Fibroblast of peridontal ligament (primary cell): ENCODE measurements at regions not wholly inside any gene's neighbourhood (a gene's known extent, or its start where the extent isn't known, plus 50 kb on each side); places are given as distances from the start of the nearest gene placed in this dataset.
"Not testable (repeated sequence)": the region's sequence is repeated elsewhere in the genome, so short reads cannot be mapped to it uniquely, and the experiment has no call there.

ENCODE experiments used
- DNase-seq: peaks from one replicate; pipeline ENCODE4 v3.0.0-alpha.2; 2010; ENCODE audit errors: extremely low read depth

- DNase-seq = no peak
These were observed 236.0 kb downstream of the INHBA start for GRCh38 chr7:41466760-41467384.

GRCh38 chr7:41465571-41465970 is 237.3 kb downstream of the INHBA start:
- no peak for DNase-seq

GRCh38 chr7:41463770-41464470 is 239.0 kb downstream of the INHBA start:
- no peak for DNase-seq

GRCh38 chr7:41459623-41460261 is 243.1 kb downstream of the INHBA start:
- DNase-seq = no peak

- DNase-seq = no peak
These were observed 243.7 kb downstream of the INHBA start for GRCh38 chr7:41459183-41459582.

- no peak for DNase-seq
These were observed 245.0 kb downstream of the INHBA start for GRCh38 chr7:41457832-41458437.

- no peak for DNase-seq
These were observed 251.1 kb downstream of the INHBA start for GRCh38 chr7:41451826-41452225.

- no peak for DNase-seq
These were observed 253.2 kb downstream of the INHBA start for GRCh38 chr7:41449694-41450093.

- DNase-seq = no peak
These were observed 253.6 kb downstream of the INHBA start for GRCh38 chr7:41449286-41449685.

- peak; percentile 89 for DNase-seq
These were observed 254.8 kb downstream of the INHBA start for GRCh38 chr7:41448104-41448503.

GRCh38 chr7:41447450-41448042 is 255.3 kb downstream of the INHBA start:
- DNase-seq = peak; percentile 13

- DNase-seq = peak; percentile 74
These were observed 256.1 kb downstream of the INHBA start for GRCh38 chr7:41446606-41447449.

GRCh38 chr7:41445946-41446345 is 256.9 kb downstream of the INHBA start:
- no peak for DNase-seq

- no peak for DNase-seq
These were observed 257.5 kb downstream of the INHBA start for GRCh38 chr7:41445432-41445831.

- no peak for DNase-seq
These were observed 263.4 kb downstream of the INHBA start for GRCh38 chr7:41439515-41439879.

GRCh38 chr7:41438705-41439514 is 264.0 kb downstream of the INHBA start:
- DNase-seq = peak; percentile 66

- peak; percentile 42 for DNase-seq
These were observed 265.4 kb downstream of the INHBA start for GRCh38 chr7:41437257-41438196.

- DNase-seq = no peak
These were observed 266.8 kb downstream of the INHBA start for GRCh38 chr7:41436139-41436538.

GRCh38 chr7:41435020-41435419 is 267.9 kb downstream of the INHBA start:
- DNase-seq = not testable (repeated sequence)
